AG04449 (cell line): ENCODE measurements at regions not wholly inside any gene's neighbourhood (a gene's known extent, or its start where the extent isn't known, plus 50 kb on each side); places are given as distances from the start of the nearest gene placed in this dataset.

ENCODE experiments used
- CTCF ChIA-PET: fragments of 350-600 bp; formaldehyde crosslinking; extraction: SDS; loops from one replicate; lab custom pipeline; 2021; ENCODE audit warnings: antibody characterized with exemption; lab: Yijun Ruan, JAX
- POLR2A ChIA-PET: fragments of 400-600, 350-600 bp; formaldehyde crosslinking; extraction: SDS; loops from one replicate; lab custom pipeline; 2020; ENCODE audit warnings: antibody characterized with exemption, inconsistent platforms; lab: Yijun Ruan, JAX
- DNase-seq: peaks from one replicate; pipeline ENCODE4 v3.0.0-alpha.2; 2010; ENCODE audit warnings: low read depth, low spot score
- H3K4me3 ChIP-seq: 2 replicates; pipeline ENCODE4 v1.5.1; 2011; ENCODE audit warnings: low read depth, mild to moderate bottlenecking, control low read depth, low read length
- CTCF ChIP-seq: IDR thresholded peaks from one replicate; pipeline ENCODE4 v1.5.1; 2011; ENCODE audit warnings: mild to moderate bottlenecking, moderate library complexity, low read length, control low read depth, inconsistent platforms; ENCODE audit not compliant: insufficient read depth; ENCODE audit errors: missing control alignments

- ChIA-PET CTCF (no interaction called here), POLR2A (no interaction called here)
- no peak overlapping the region for H3K4me3 ChIP-seq
- DNase-seq: no peak
- no peak for TF ChIP-seq CTCF
Measured at GRCh38 chr5:44974813-44975212, 166.1 kb downstream of the MRPS30 start.

- TF ChIP-seq CTCF: no peak
- DNase-seq: no peak
- CTCF ChIA-PET: no interaction called here
- POLR2A ChIA-PET: no interaction called here
- no peak overlapping the region for H3K4me3 ChIP-seq
Measured at GRCh38 chr5:44981708-44982107, 173.0 kb downstream of the MRPS30 start.

- ChIA-PET POLR2A (no interaction called here), CTCF (no interaction called here)
- TF ChIP-seq CTCF: no peak
- H3K4me3 ChIP-seq: no peak overlapping the region
- DNase-seq: no peak
Measured at GRCh38 chr5:44983006-44983405, 174.3 kb downstream of the MRPS30 start.

GRCh38 chr5:44987026-44987425 is 178.3 kb downstream of the MRPS30 start:
- TF ChIP-seq CTCF: no peak
- POLR2A ChIA-PET: no interaction called here
- no peak for DNase-seq
- H3K4me3 ChIP-seq: no peak overlapping the region
- CTCF ChIA-PET: no interaction called here

- DNase-seq: no peak
- no peak for TF ChIP-seq CTCF
- H3K4me3 ChIP-seq: no peak overlapping the region
- ChIA-PET CTCF (no interaction called here), POLR2A (no interaction called here)
Measured at GRCh38 chr5:44991693-44992092, 182.9 kb downstream of the MRPS30 start.

GRCh38 chr5:44993286-44993685 is 184.5 kb downstream of the MRPS30 start:
- ChIA-PET CTCF (no interaction called here), POLR2A (no interaction called here)
- DNase-seq: no peak
- no peak for TF ChIP-seq CTCF
- H3K4me3 ChIP-seq: no peak overlapping the region
